ENCODE measurements at regions not wholly inside any gene's neighbourhood (a gene's known extent, or its start where the extent isn't known, plus 50 kb on each side); places are given as distances from the start of the nearest gene placed in this dataset.

GRCh38 chr2:187851955-187852561 is 297.8 kb upstream of the TFPI start:
- ATAC-seq (ENCODE audit: poor library complexity) = no peak
- H3K27ac ChIP-seq (ENCODE audit: low read depth in 1 of 2, low read length in 2 of 2) = no peak overlapping the region
- H3K4me3 Mint-ChIP-seq = no peak overlapping the region
- H3K27ac Mint-ChIP-seq = no peak overlapping the region
- TF ChIP-seq CTCF (IDR thresholded peaks at IDR 0.05) = no peak
- no peaks in the 10 kb centered on the region for H3K4me1 ChIP-seq (ENCODE audit: insufficient read depth, low read length)
- no peaks in the 10 kb centered on the region for H3K36me3 ChIP-seq (ENCODE audit: insufficient read depth, low read length)
- no peak overlapping the region for H3K4me3 ChIP-seq (ENCODE audit: low read length)
- no peaks in the 10 kb centered on the region for H3K36me3 Mint-ChIP-seq (ENCODE audit: low read depth)
- H3K27me3 Mint-ChIP-seq = no peaks in the 10 kb centered on the region
- no peaks in the 10 kb centered on the region for H3K27me3 ChIP-seq (ENCODE audit: control insufficient read depth in 1 of 2, insufficient read depth in 2 of 2, low read length in 2 of 2)
- ChIA-PET CTCF (no interaction called here), POLR2A (no interaction called here)
- DNase-seq = no peak
- intact Hi-C loops (cut with DNase I, micrococcal nuclease) = no loop called here
- H3K4me1 Mint-ChIP-seq (ENCODE audit: low read depth) = no peaks in the 10 kb centered on the region
- H3K9me3 ChIP-seq (ENCODE audit: control insufficient read depth in 1 of 2, insufficient read depth in 1 of 2, low read length in 2 of 2) = no peaks in the 10 kb centered on the region
- H3K9me3 Mint-ChIP-seq = no peaks in the 10 kb centered on the region

- ChIA-PET POLR2A (no interaction called here), CTCF (no interaction called here)
- Histone ChIP-seq H3K4me3 (ENCODE audit: low read length) (no peak overlapping the region), H3K9me3 (ENCODE audit: control insufficient read depth in 1 of 2, insufficient read depth in 1 of 2, low read length in 2 of 2) (no peaks in the 10 kb centered on the region), H3K36me3 (ENCODE audit: insufficient read depth, low read length) (no peaks in the 10 kb centered on the region), H3K27me3 (ENCODE audit: control insufficient read depth in 1 of 2, insufficient read depth in 2 of 2, low read length in 2 of 2) (no peaks in the 10 kb centered on the region), H3K4me1 (ENCODE audit: insufficient read depth, low read length) (no peaks in the 10 kb centered on the region), H3K27ac (ENCODE audit: low read depth in 1 of 2, low read length in 2 of 2) (no peak overlapping the region)
- Mint-ChIP-seq H3K27ac (no peak overlapping the region), H3K36me3 (ENCODE audit: low read depth) (no peaks in the 10 kb centered on the region), H3K27me3 (no peaks in the 10 kb centered on the region), H3K4me3 (no peak overlapping the region), H3K9me3 (no peaks in the 10 kb centered on the region), H3K4me1 (ENCODE audit: low read depth) (no peaks in the 10 kb centered on the region)
- DNase-seq (no peak), ATAC-seq (ENCODE audit: poor library complexity) (no peak)
- TF ChIP-seq CTCF (IDR thresholded peaks at IDR 0.05) = no peak
- intact Hi-C loops (cut with DNase I, micrococcal nuclease) = no loop called here
Measured at GRCh38 chr2:187853381-187853791, 299.2 kb upstream of the TFPI start.

DNA sequence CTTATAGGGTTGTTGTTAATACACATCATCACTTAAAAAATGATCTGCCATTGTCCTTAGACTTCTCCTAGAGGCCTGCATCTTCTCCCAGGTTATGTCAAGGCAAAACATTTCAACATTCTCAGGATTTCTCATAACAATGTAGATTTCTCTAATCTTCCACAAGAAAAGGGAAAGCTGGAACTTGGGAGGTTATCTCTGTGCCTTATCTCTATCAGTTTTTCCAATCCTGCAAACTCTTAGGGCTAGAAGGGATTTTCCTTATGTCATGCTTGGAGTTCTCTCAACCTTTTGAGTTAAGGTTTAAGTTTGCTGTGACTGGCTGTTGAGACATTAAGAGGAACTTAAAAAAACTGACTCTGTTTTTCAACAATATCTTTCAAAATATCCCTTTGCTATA is 300.6 kb upstream of the TFPI start:
- ChIA-PET POLR2A (no interaction called here), CTCF (no interaction called here)
- H3K4me1 Mint-ChIP-seq (ENCODE audit: low read depth) = no peaks in the 10 kb centered on the region
- Histone ChIP-seq H3K4me1 (ENCODE audit: insufficient read depth, low read length) (no peaks in the 10 kb centered on the region), H3K36me3 (ENCODE audit: insufficient read depth, low read length) (no peaks in the 10 kb centered on the region), H3K27me3 (ENCODE audit: control insufficient read depth in 1 of 2, insufficient read depth in 2 of 2, low read length in 2 of 2) (no peaks in the 10 kb centered on the region), H3K27ac (ENCODE audit: low read depth in 1 of 2, low read length in 2 of 2) (no peak overlapping the region), H3K9me3 (ENCODE audit: control insufficient read depth in 1 of 2, insufficient read depth in 1 of 2, low read length in 2 of 2) (no peaks in the 10 kb centered on the region), H3K4me3 (ENCODE audit: low read length) (no peak overlapping the region)
- no peak overlapping the region for H3K4me3 Mint-ChIP-seq
- H3K36me3 Mint-ChIP-seq (ENCODE audit: low read depth) = no peaks in the 10 kb centered on the region
- no peak overlapping the region for H3K27ac Mint-ChIP-seq
- no peaks in the 10 kb centered on the region for H3K9me3 Mint-ChIP-seq
- H3K27me3 Mint-ChIP-seq = no peaks in the 10 kb centered on the region
- ATAC-seq (ENCODE audit: poor library complexity) (no peak), DNase-seq (no peak)
- no peak for TF ChIP-seq CTCF (IDR thresholded peaks at IDR 0.05)
- intact Hi-C loops (cut with DNase I, micrococcal nuclease) = no loop called here

Measured in CD4-positive, alpha-beta T cell (primary cell).